ENCODE measurements at regions not wholly inside any gene's neighbourhood (a gene's known extent, or its start where the extent isn't known, plus 50 kb on each side); places are given as distances from the start of the nearest gene placed in this dataset.

DNA sequence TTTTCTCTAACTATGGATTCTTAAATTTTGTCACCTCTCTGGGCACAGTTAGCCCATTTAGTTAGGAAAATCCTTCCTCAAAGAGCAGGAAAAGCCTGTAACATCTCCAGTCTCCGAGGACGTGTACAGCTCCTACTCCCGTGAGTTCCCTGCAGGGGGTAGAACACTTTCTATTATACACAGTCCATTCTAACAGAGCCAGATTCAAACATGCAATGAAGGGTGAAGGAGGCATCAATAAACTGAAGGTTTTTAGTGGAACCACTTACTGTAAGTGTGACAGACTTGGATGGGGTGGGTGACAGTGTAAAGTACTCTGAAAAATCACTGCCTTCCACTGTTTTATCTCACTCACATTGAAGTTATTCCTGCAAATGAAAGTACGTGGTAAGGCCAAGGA, 204.7 kb upstream of the DACH1 start:
- Histone ChIP-seq H3K4me1 (ENCODE audit: control insufficient read depth, extremely low read depth, insufficient read depth, low read length) (no peaks in the 10 kb centered on the region), H2AFZ (ENCODE audit: low read length) (no peak overlapping the region), H3K27me3 (ENCODE audit: control insufficient read depth, insufficient read depth, low read length) (no peaks in the 10 kb centered on the region), H3K4me3 (replicated peaks in 1 of 4; ENCODE audit: control extremely low read depth in 1 of 4, insufficient read depth in 1 of 4, low read depth in 3 of 4, low read length in 4 of 4) (no peak overlapping the region), H4K20me1 (ENCODE audit: control insufficient read depth, extremely low read depth, insufficient read depth, low read length) (no peaks in the 10 kb centered on the region), H3K36me3 (ENCODE audit: control insufficient read depth, insufficient read depth, low read length) (no peaks in the 10 kb centered on the region), H3K4me2 (ENCODE audit: extremely low read depth, insufficient read depth, low read length) (no peak overlapping the region), H3K27ac (ENCODE audit: insufficient read depth, low read length) (no peak overlapping the region), H3K9me3 (ENCODE audit: control insufficient read depth, insufficient read depth, low read depth, low read length) (no peaks in the 10 kb centered on the region), H3K9ac (ENCODE audit: insufficient read depth, low read length) (no peak overlapping the region), H3K79me2 (ENCODE audit: control insufficient read depth, insufficient read depth, low read length) (no peaks in the 10 kb centered on the region)
- no peak for DNase-seq (ENCODE audit: low read depth in 2 of 2)
- TF ChIP-seq, protein P1, sequence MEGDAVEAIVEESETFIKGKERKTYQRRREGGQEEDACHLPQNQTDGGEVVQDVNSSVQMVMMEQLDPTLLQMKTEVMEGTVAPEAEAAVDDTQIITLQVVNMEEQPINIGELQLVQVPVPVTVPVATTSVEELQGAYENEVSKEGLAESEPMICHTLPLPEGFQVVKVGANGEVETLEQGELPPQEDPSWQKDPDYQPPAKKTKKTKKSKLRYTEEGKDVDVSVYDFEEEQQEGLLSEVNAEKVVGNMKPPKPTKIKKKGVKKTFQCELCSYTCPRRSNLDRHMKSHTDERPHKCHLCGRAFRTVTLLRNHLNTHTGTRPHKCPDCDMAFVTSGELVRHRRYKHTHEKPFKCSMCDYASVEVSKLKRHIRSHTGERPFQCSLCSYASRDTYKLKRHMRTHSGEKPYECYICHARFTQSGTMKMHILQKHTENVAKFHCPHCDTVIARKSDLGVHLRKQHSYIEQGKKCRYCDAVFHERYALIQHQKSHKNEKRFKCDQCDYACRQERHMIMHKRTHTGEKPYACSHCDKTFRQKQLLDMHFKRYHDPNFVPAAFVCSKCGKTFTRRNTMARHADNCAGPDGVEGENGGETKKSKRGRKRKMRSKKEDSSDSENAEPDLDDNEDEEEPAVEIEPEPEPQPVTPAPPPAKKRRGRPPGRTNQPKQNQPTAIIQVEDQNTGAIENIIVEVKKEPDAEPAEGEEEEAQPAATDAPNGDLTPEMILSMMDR (conservative IDR thresholded peaks at IDR 0.05 in 1 of 2, IDR thresholded peaks at IDR 0.05 in 1 of 2; ENCODE audit: low read depth in 1 of 2, low read length in 2 of 2), result no peak
- TF ChIP-seq EZH2 (IDR thresholded peaks at IDR 0.05; ENCODE audit: low read length, missing control alignments), result no peak

DNA sequence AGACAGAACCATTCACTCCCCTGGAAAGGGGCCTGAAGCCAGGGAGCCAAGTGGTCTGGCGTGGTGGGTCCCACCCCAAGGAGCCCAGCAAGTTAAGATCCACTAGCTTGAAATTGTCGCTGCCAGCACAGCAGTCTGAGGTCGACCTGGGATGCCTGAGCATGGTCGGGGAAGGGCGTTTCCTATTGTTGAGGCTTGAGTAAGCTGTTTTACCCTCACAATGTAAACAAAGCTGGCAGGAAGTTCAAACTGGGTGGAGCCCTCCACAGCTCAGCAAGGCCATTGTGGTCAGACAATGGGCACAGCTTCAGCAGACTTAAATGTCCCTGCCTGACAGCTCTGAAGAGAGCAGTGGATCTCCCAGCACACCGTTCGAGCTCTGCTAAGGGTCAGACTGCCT, 195.6 kb upstream of the DACH1 start:
- no peaks in the 10 kb centered on the region for H3K9me3 ChIP-seq (ENCODE audit: control insufficient read depth, insufficient read depth, low read depth, low read length)
- DNase-seq (ENCODE audit: low read depth in 2 of 2), result no peak
- no peak overlapping the region for H2AFZ ChIP-seq (ENCODE audit: low read length)
- no peak overlapping the region for H3K4me3 ChIP-seq (replicated peaks in 1 of 4; ENCODE audit: control extremely low read depth in 1 of 4, insufficient read depth in 1 of 4, low read depth in 3 of 4, low read length in 4 of 4)
- no peaks in the 10 kb centered on the region for H3K4me1 ChIP-seq (ENCODE audit: control insufficient read depth, extremely low read depth, insufficient read depth, low read length)
- no peaks in the 10 kb centered on the region for H3K79me2 ChIP-seq (ENCODE audit: control insufficient read depth, insufficient read depth, low read length)
- no peaks in the 10 kb centered on the region for H4K20me1 ChIP-seq (ENCODE audit: control insufficient read depth, extremely low read depth, insufficient read depth, low read length)
- no peaks in the 10 kb centered on the region for H3K27me3 ChIP-seq (ENCODE audit: control insufficient read depth, insufficient read depth, low read length)
- TF ChIP-seq, protein P1 (conservative IDR thresholded peaks at IDR 0.05 in 1 of 2, IDR thresholded peaks at IDR 0.05 in 1 of 2; ENCODE audit: low read depth in 1 of 2, low read length in 2 of 2), result no peak
- TF ChIP-seq EZH2 (IDR thresholded peaks at IDR 0.05; ENCODE audit: low read length, missing control alignments), result no peak
- H3K36me3 ChIP-seq (ENCODE audit: control insufficient read depth, insufficient read depth, low read length), result no peaks in the 10 kb centered on the region
- no peak overlapping the region for H3K27ac ChIP-seq (ENCODE audit: insufficient read depth, low read length)
- no peak overlapping the region for H3K4me2 ChIP-seq (ENCODE audit: extremely low read depth, insufficient read depth, low read length)
- H3K9ac ChIP-seq (ENCODE audit: insufficient read depth, low read length), result no peak overlapping the region

DNA sequence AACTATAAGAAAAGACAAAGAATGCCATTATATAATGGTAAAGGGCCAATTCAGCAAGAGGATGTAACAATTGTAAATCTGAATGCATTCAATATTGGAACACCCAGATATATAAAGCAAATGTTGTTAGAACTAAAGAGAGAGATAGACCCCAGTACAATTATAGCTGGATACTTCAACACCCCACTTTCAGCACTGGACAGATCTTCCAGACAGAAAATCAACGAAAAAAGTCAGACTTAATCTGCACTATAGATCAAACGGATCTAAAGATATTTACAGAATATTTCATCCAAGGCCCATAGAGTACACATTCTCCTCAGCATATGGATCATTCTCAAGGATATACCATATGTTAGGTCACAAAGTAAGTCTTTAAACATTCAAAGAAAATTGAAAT, 194.6 kb upstream of the DACH1 start:
- Histone ChIP-seq H3K27ac (ENCODE audit: insufficient read depth, low read length) (no peak overlapping the region), H3K9ac (ENCODE audit: insufficient read depth, low read length) (no peak overlapping the region), H3K79me2 (ENCODE audit: control insufficient read depth, insufficient read depth, low read length) (no peaks in the 10 kb centered on the region), H4K20me1 (ENCODE audit: control insufficient read depth, extremely low read depth, insufficient read depth, low read length) (no peaks in the 10 kb centered on the region), H3K4me1 (ENCODE audit: control insufficient read depth, extremely low read depth, insufficient read depth, low read length) (no peaks in the 10 kb centered on the region), H3K9me3 (ENCODE audit: control insufficient read depth, insufficient read depth, low read depth, low read length) (no peaks in the 10 kb centered on the region), H3K27me3 (ENCODE audit: control insufficient read depth, insufficient read depth, low read length) (no peaks in the 10 kb centered on the region), H2AFZ (ENCODE audit: low read length) (no peak overlapping the region), H3K36me3 (ENCODE audit: control insufficient read depth, insufficient read depth, low read length) (no peaks in the 10 kb centered on the region), H3K4me3 (replicated peaks in 1 of 4; ENCODE audit: control extremely low read depth in 1 of 4, insufficient read depth in 1 of 4, low read depth in 3 of 4, low read length in 4 of 4) (no peak overlapping the region), H3K4me2 (ENCODE audit: extremely low read depth, insufficient read depth, low read length) (no peak overlapping the region)
- DNase-seq (ENCODE audit: low read depth in 2 of 2), result no peak
- TF ChIP-seq, protein P1 (conservative IDR thresholded peaks at IDR 0.05 in 1 of 2, IDR thresholded peaks at IDR 0.05 in 1 of 2; ENCODE audit: low read depth in 1 of 2, low read length in 2 of 2), result no peak
- TF ChIP-seq EZH2 (IDR thresholded peaks at IDR 0.05; ENCODE audit: low read length, missing control alignments), result no peak

All from fibroblast of lung (primary cell).